GM12872 (cell line): ENCODE measurements at regions not wholly inside any gene's neighbourhood (a gene's known extent, or its start where the extent isn't known, plus 50 kb on each side); places are given as distances from the start of the nearest gene placed in this dataset.

Experiments used
- CTCF ChIP-seq: IDR thresholded peaks from 3 replicates; pipeline ENCODE4 v1.5.1; 2011; ENCODE audit warnings: low read depth, mild to moderate bottlenecking, low read length, moderate library complexity; ENCODE audit not compliant: insufficient read depth

- TF ChIP-seq CTCF, result no peak
Observed at GRCh38 chr2:217621391-217621801, 381.4 kb downstream of the TNS1 start.

- no peak for TF ChIP-seq CTCF
Observed at GRCh38 chr2:217618744-217619143, 384.1 kb downstream of the TNS1 start.

- TF ChIP-seq CTCF, result no peak
Observed at GRCh38 chr2:217617616-217618022, 385.2 kb downstream of the TNS1 start.

- no peak for TF ChIP-seq CTCF
Observed at GRCh38 chr2:217616936-217617335, 385.9 kb downstream of the TNS1 start.

GRCh38 chr2:217615171-217615570 is 387.6 kb downstream of the TNS1 start:
- TF ChIP-seq CTCF, result no peak

GRCh38 chr2:217614498-217614897 is 388.3 kb downstream of the TNS1 start:
- TF ChIP-seq CTCF, result no peak

- TF ChIP-seq CTCF, result no peak
Observed at GRCh38 chr2:217614096-217614495, 388.7 kb downstream of the TNS1 start.

- TF ChIP-seq CTCF, result no peak
Observed at GRCh38 chr2:217612920-217613319, 389.9 kb downstream of the TNS1 start.
